Astrocyte (in vitro differentiated cells and primary cell): ENCODE measurements at regions not wholly inside any gene's neighbourhood (a gene's known extent, or its start where the extent isn't known, plus 50 kb on each side); places are given as distances from the start of the nearest gene placed in this dataset.

Source experiments
- CTCF ChIP-seq: IDR thresholded peaks from 2 replicates; pipeline ENCODE4 v1.5.1; 2011; ENCODE audit warnings: low read depth, mild to moderate bottlenecking, inconsistent platforms, low read length, moderate library complexity; ENCODE audit not compliant: insufficient read depth
- EZH2 ChIP-seq: IDR thresholded peaks from 2 replicates; pipeline ENCODE4 v1.6.1; 2012; ENCODE audit warnings: mild to moderate bottlenecking, low read length, inconsistent platforms; ENCODE audit not compliant: insufficient read depth

- TF ChIP-seq CTCF (no peak), EZH2 (no peak)
Measured at GRCh38 chr10:32149252-32149955, 93.2 kb upstream of the KIF5B start.
